NOMO-1 treated with DMSO at 0.1 percent for 48 hours (cell line): ENCODE measurements at regions not wholly inside any gene's neighbourhood (a gene's known extent, or its start where the extent isn't known, plus 50 kb on each side); places are given as distances from the start of the nearest gene placed in this dataset.

Experiments
- DNase-seq: peaks from one replicate; lab custom pipeline; 2025; ENCODE audit not compliant: unreplicated experiment; lab: John Stamatoyannopoulos, UW

GRCh38 chrX:22325096-22325495 lies 52.4 kb downstream of the CBLL2 start:
- no peak for DNase-seq

GRCh38 chrX:22329783-22330182 lies 57.1 kb downstream of the CBLL2 start:
- DNase-seq = no peak

GRCh38 chrX:22338740-22339139 lies 66.0 kb downstream of the CBLL2 start:
- DNase-seq = no peak

GRCh38 chrX:22339459-22339858 lies 66.7 kb downstream of the CBLL2 start:
- DNase-seq = no peak

- no peak for DNase-seq
These were observed 67.4 kb downstream of the CBLL2 start for GRCh38 chrX:22340022-22340616.

- DNase-seq = no peak
These were observed 70.5 kb downstream of the CBLL2 start for GRCh38 chrX:22343192-22343591.

- DNase-seq = no peak
These were observed 73.2 kb downstream of the CBLL2 start for GRCh38 chrX:22345884-22346283.

- no peak for DNase-seq
These were observed 74.8 kb downstream of the CBLL2 start for GRCh38 chrX:22347491-22347890.

GRCh38 chrX:22349116-22349515 lies 76.4 kb downstream of the CBLL2 start:
- DNase-seq = no peak

GRCh38 chrX:22351076-22351475 lies 78.4 kb downstream of the CBLL2 start:
- no peak for DNase-seq

GRCh38 chrX:22351966-22352365 lies 79.3 kb downstream of the CBLL2 start:
- no peak for DNase-seq

GRCh38 chrX:22357621-22358020 lies 84.9 kb downstream of the CBLL2 start:
- no peak for DNase-seq

- DNase-seq = no peak
These were observed 87.4 kb downstream of the CBLL2 start for GRCh38 chrX:22360129-22360528.

- no peak for DNase-seq
These were observed 92.7 kb downstream of the CBLL2 start for GRCh38 chrX:22365460-22365859.

GRCh38 chrX:22366166-22366702 lies 93.5 kb downstream of the CBLL2 start:
- no peak for DNase-seq

GRCh38 chrX:22366906-22367305 lies 94.2 kb downstream of the CBLL2 start:
- DNase-seq = no peak

- DNase-seq = no peak
These were observed 100.4 kb downstream of the CBLL2 start for GRCh38 chrX:22373094-22373493.

GRCh38 chrX:22373766-22374165 lies 101.1 kb downstream of the CBLL2 start:
- no peak for DNase-seq

- DNase-seq = no peak
These were observed 103.7 kb downstream of the CBLL2 start for GRCh38 chrX:22376369-22376768.

- no peak for DNase-seq
These were observed 105.6 kb downstream of the CBLL2 start for GRCh38 chrX:22378296-22378695.

GRCh38 chrX:22383988-22384387 lies 111.3 kb downstream of the CBLL2 start:
- no peak for DNase-seq

- DNase-seq = no peak
These were observed 117.0 kb downstream of the CBLL2 start for GRCh38 chrX:22389556-22390179.
